IMR-90 (cell line): ENCODE measurements at regions not wholly inside any gene's neighbourhood (a gene's known extent, or its start where the extent isn't known, plus 50 kb on each side); places are given as distances from the start of the nearest gene placed in this dataset.

Experiments used
- ATAC-seq: fragments of 200-7000 bp; cut with Tn5 transposase; 2 replicates; pipeline ENCODE4 v1.9.1; 2020; ENCODE audit warnings: low read depth, mild to moderate bottlenecking, moderate library complexity
- BruUV-seq: library from RNA; stranded (reverse); fragments of 400-500 nt; replicated peaks from 2 replicates; lab custom pipeline; 2021; lab: Mats Ljungman, UMichigan
- CTCF ChIA-PET: fragments of 300-600 bp; formaldehyde crosslinking; extraction: SDS; loops from one replicate; lab custom pipeline; 2021; ENCODE audit warnings: antibody characterized with exemption; lab: Yijun Ruan, JAX
- POLR2A ChIA-PET: fragments of 300-600 bp; sonication (Branson Sonifier 250); formaldehyde crosslinking; loops from one replicate; lab custom pipeline; 2022; ENCODE audit warnings: antibody characterized with exemption; ENCODE audit not compliant: unreplicated experiment; lab: Charles Lee
- DNase-seq: peaks from one replicate; pipeline ENCODE4 v3.0.0; 2013
- H2AFZ ChIP-seq: replicated peaks from 2 replicates; pipeline ENCODE3; 2013; ENCODE audit warnings: low read length, mild to moderate bottlenecking; ENCODE audit not compliant: poor library complexity
- H2AK5ac ChIP-seq: 2 replicates; pipeline ENCODE4 v1.6.1; 2013; ENCODE audit warnings: low read depth, low read length, inconsistent platforms
- H2AK9ac ChIP-seq: replicated peaks from 2 replicates; pipeline ENCODE3; 2013; ENCODE audit warnings: mild to moderate bottlenecking, low read depth, low read length, moderate library complexity; ENCODE audit not compliant: poor library complexity
- H2BK120ac ChIP-seq: 2 replicates; pipeline ENCODE4 v1.6.1; 2013; ENCODE audit warnings: low read depth, low read length, inconsistent platforms
- H2BK15ac ChIP-seq: 3 replicates; pipeline ENCODE4 v1.6.1; 2013; ENCODE audit warnings: low read depth, low read length, inconsistent platforms
- H2BK20ac ChIP-seq: 2 replicates; pipeline ENCODE4 v1.6.1; 2013; ENCODE audit warnings: low read depth, mild to moderate bottlenecking, inconsistent platforms, low read length, moderate library complexity
- H2BK5ac ChIP-seq: 2 replicates; pipeline ENCODE4 v1.6.1; 2013; ENCODE audit warnings: mild to moderate bottlenecking, low read depth, low read length, inconsistent platforms; ENCODE audit not compliant: poor library complexity, severe bottlenecking
- H3K14ac ChIP-seq: replicated peaks from 2 replicates; pipeline ENCODE4 v1.6.1; 2013; ENCODE audit warnings: low read depth, low read length, inconsistent platforms
- H3K18ac ChIP-seq: 2 replicates; pipeline ENCODE4 v1.6.1; 2013; ENCODE audit warnings: low read depth, low read length, control low read depth
- H3K23ac ChIP-seq: 2 replicates; pipeline ENCODE4 v1.6.1; 2013; ENCODE audit warnings: low read depth, low read length, inconsistent platforms
- H3K27ac ChIP-seq: 2 replicates; pipeline ENCODE4 v1.5.1; 2013; ENCODE audit warnings: mild to moderate bottlenecking, control low read depth, low read length; ENCODE audit not compliant: insufficient read depth
- H3K27me3 ChIP-seq: 2 replicates; pipeline ENCODE4 v1.6.1; 2013; ENCODE audit warnings: low read length; ENCODE audit not compliant: control insufficient read depth, insufficient read depth
- H3K36me3 ChIP-seq: 2 replicates; pipeline ENCODE4 v1.6.1; 2013; ENCODE audit warnings: low read length, mixed read lengths; ENCODE audit not compliant: control insufficient read depth, insufficient read depth
- H3K4ac ChIP-seq: 2 replicates; pipeline ENCODE4 v1.6.1; 2013; ENCODE audit warnings: low read depth, low read length, inconsistent platforms
- H3K4me1 ChIP-seq: 2 replicates; pipeline ENCODE4 v1.6.1; 2013; ENCODE audit warnings: low read length, mixed read lengths; ENCODE audit not compliant: control insufficient read depth, insufficient read depth
- H3K4me2 ChIP-seq: 2 replicates; pipeline ENCODE4 v1.6.1; 2013; ENCODE audit warnings: low read depth, mild to moderate bottlenecking, control low read depth, low read length, moderate library complexity
- H3K4me3 ChIP-seq: 2 replicates; pipeline ENCODE4 v1.5.1; 2013; ENCODE audit warnings: low read depth, mild to moderate bottlenecking, control low read depth, low read length, moderate library complexity; ENCODE audit not compliant: insufficient read depth
- H3K56ac ChIP-seq: 2 replicates; pipeline ENCODE4 v1.6.1; 2013; ENCODE audit warnings: low read length, inconsistent platforms; ENCODE audit not compliant: insufficient read depth; ENCODE audit errors: extremely low read depth
- H3K79me1 ChIP-seq, 2 experiments: 2 replicates each; pipeline ENCODE4 v1.6.1; 2013; ENCODE audit warnings: low read length in 2 of 2, inconsistent platforms in 1 of 2, low read depth in 1 of 2
- H3K9ac ChIP-seq: 2 replicates; pipeline ENCODE4 v1.6.1; 2013; ENCODE audit warnings: low read depth, low read length, control low read depth
- H3K9me1 ChIP-seq: 2 replicates; pipeline ENCODE4 v1.6.1; 2013; ENCODE audit warnings: low read length, inconsistent platforms; ENCODE audit not compliant: insufficient read depth
- H3K9me3 ChIP-seq: 2 replicates; pipeline ENCODE4 v1.6.1; 2013; ENCODE audit warnings: low read length; ENCODE audit not compliant: control insufficient read depth, insufficient read depth
- H4K20me1 ChIP-seq: 2 replicates; pipeline ENCODE4 v1.6.1; 2013; ENCODE audit warnings: low read length, inconsistent platforms; ENCODE audit not compliant: insufficient read depth
- H4K5ac ChIP-seq: 2 replicates; pipeline ENCODE4 v1.6.1; 2013; ENCODE audit warnings: mild to moderate bottlenecking, low read depth, low read length, control low read depth
- H4K8ac ChIP-seq, 2 experiments: 2 replicates each; pipeline ENCODE4 v1.6.1; 2013; ENCODE audit warnings: low read depth in 2 of 2, low read length in 2 of 2, control low read depth in 1 of 2, inconsistent platforms in 1 of 2
- H4K91ac ChIP-seq: 2 replicates; pipeline ENCODE4 v1.6.1; 2013; ENCODE audit warnings: low read depth, low read length, inconsistent platforms; ENCODE audit not compliant: insufficient read depth
- CEBPB ChIP-seq: IDR thresholded peaks from 2 replicates; pipeline ENCODE4 v1.6.1; 2012; ENCODE audit warnings: low read depth, low read length, improper control_type of control experiment
- CHD1 ChIP-seq: IDR thresholded peaks from 2 replicates; pipeline ENCODE4 v1.6.1; 2012; ENCODE audit warnings: low read depth, low read length, improper control_type of control experiment
- MAFK ChIP-seq: IDR thresholded peaks from 2 replicates; pipeline ENCODE4 v1.6.1; 2012; ENCODE audit warnings: low read depth, low read length, improper control_type of control experiment
- NFE2L2 ChIP-seq: fragments of 150-350 bp; IDR thresholded peaks from 2 replicates; pipeline ENCODE4 v1.6.1; 2016; ENCODE audit warnings: low read depth, mild to moderate bottlenecking, low read length
- RAD21 ChIP-seq: IDR thresholded peaks from 2 replicates; pipeline ENCODE4 v1.6.1; 2012; ENCODE audit warnings: low read length, improper control_type of control experiment
- RCOR1 ChIP-seq: IDR thresholded peaks from 2 replicates; pipeline ENCODE4 v1.6.1; 2012; ENCODE audit warnings: mild to moderate bottlenecking, low read length, improper control_type of control experiment; ENCODE audit not compliant: insufficient replicate concordance
- RFX5 ChIP-seq: IDR thresholded peaks from 2 replicates; pipeline ENCODE4 v1.8.0; 2012; ENCODE audit warnings: low read depth, mild to moderate bottlenecking, low read length, moderate library complexity
- WGBS, 2 experiments: methylation state at CpG; one replicate each; pipeline versions ENCODE4 v1.1.5 to v1.1.7; 2013; ENCODE audit warnings: missing lambda C conversion rate in 2 of 2; ENCODE audit not compliant: insufficient read length in 1 of 2; ENCODE audit errors: extremely low coverage in 2 of 2; 5-methylcytosine and 5-hydroxymethylcytosine counted together
- dilution Hi-C: fragments of 300-500 bp; cut with HindIII; formaldehyde crosslinking; loops from one replicate; pipeline ENCODE4 v1.14.3; 2018; ENCODE audit warnings: low sequenced_read_pairs; ENCODE audit not compliant: unreplicated experiment
- in situ Hi-C: fragments of 300-500 bp; cut with MboI; formaldehyde crosslinking; loops from 3 replicates; pipeline ENCODE4 v1.14.3; 2019; ENCODE audit warnings: low sequenced_read_pairs, inconsistent platforms, mixed read lengths
- intact Hi-C: fragments of 100-400 bp; cut with micrococcal nuclease; formaldehyde crosslinking; loops from 2 replicates; pipeline ENCODE4 v1.10.0; 2022

GRCh38 chr2:175815537-175815936, 186.5 kb downstream of the LNPK start:
- Histone ChIP-seq H2BK20ac (no peak overlapping the region), H3K9me3 (no peaks in the 10 kb centered on the region), H2BK15ac (no peak overlapping the region), H4K91ac (no peak overlapping the region), H3K4me1 (no peaks in the 10 kb centered on the region), H3K27me3 (peaks cover 4% of the 10 kb centered on the region), H3K27ac (no peak overlapping the region), H3K4ac (no peak overlapping the region), H3K18ac (no peak overlapping the region), H3K79me1 (no peaks in the 10 kb centered on the region), H3K9ac (no peak overlapping the region), H4K5ac (no peak overlapping the region), H3K4me2 (no peak overlapping the region), H4K20me1 (no peaks in the 10 kb centered on the region), H2AK5ac (no peak overlapping the region), H3K9me1 (no peaks in the 10 kb centered on the region), H3K23ac (no peak overlapping the region), H2AK9ac (no peak overlapping the region), H2BK120ac (no peak overlapping the region), H3K56ac (no peak overlapping the region), H2AFZ (no peak overlapping the region), H3K4me3 (no peak overlapping the region), H3K36me3 (no peaks in the 10 kb centered on the region), H2BK5ac (no peak overlapping the region), H3K14ac (no peak overlapping the region), H4K8ac (no peak overlapping the region)
- CTCF ChIA-PET = no interaction called here
- dilution Hi-C loops = no loop called here
- peak; percentile 52 for DNase-seq
- intact Hi-C loops = no loop called here
- no TSS peak for BruUV-seq
- WGBS, 2 experiments = no CpG with 5 or more reads among the region's 1 CpG
- POLR2A ChIA-PET = no interaction called here
- 0 out of 2 replicates have a peak, but pooled peaks have one; percentile 29 for ATAC-seq
- in situ Hi-C loops = no loop called here
- TF ChIP-seq RAD21 (no peak), RCOR1 (no peak), RFX5 (no peak), CHD1 (no peak), CEBPB (peak; percentile 70; the same call in 1 of the 2 replicates), NFE2L2 (no peak), MAFK (no peak)
